MM.1S (cell line): ENCODE measurements at regions not wholly inside any gene's neighbourhood (a gene's known extent, or its start where the extent isn't known, plus 50 kb on each side); places are given as distances from the start of the nearest gene placed in this dataset.

Experiments
- DNase-seq: peaks from one replicate; pipeline ENCODE4 v3.0.0-alpha.2; 2015
- H2AFZ ChIP-seq: fragments of 300-600 bp; sonication (generic); 2 replicates; pipeline ENCODE4 v1.6.0; 2016; ENCODE audit warnings: antibody characterized with exemption, low read length
- H3F3A ChIP-seq: fragments of 300-600 bp; sonication (generic); 2 replicates; pipeline ENCODE4 v1.6.1; 2016; ENCODE audit warnings: mild to moderate bottlenecking, antibody characterized with exemption, low read length, moderate library complexity, mixed read lengths; ENCODE audit not compliant: insufficient read depth
- H3K27ac ChIP-seq: fragments of 300-600 bp; sonication (generic); 2 replicates; pipeline ENCODE4 v1.5.1; 2016; ENCODE audit warnings: mild to moderate bottlenecking, low read length
- H3K27me3 ChIP-seq: fragments of 300-600 bp; sonication (generic); replicated peaks from 2 replicates; pipeline ENCODE4 v1.6.0; 2016; ENCODE audit warnings: low read length; ENCODE audit not compliant: insufficient read depth
- H3K36me3 ChIP-seq: fragments of 300-600 bp; sonication (generic); replicated peaks from 2 replicates; pipeline ENCODE4 v1.6.1; 2016; ENCODE audit warnings: mild to moderate bottlenecking, low read length, mixed read lengths; ENCODE audit not compliant: insufficient read depth
- H3K4me1 ChIP-seq: fragments of 300-600 bp; sonication (generic); 2 replicates; pipeline ENCODE4 v1.6.1; 2016; ENCODE audit warnings: low read length, mixed read lengths
- H3K4me2 ChIP-seq: fragments of 300-600 bp; sonication (generic); 2 replicates; pipeline ENCODE4 v1.6.0; 2016; ENCODE audit warnings: low read depth, low read length
- H3K4me3 ChIP-seq: fragments of 300-600 bp; sonication (generic); 2 replicates; pipeline ENCODE4 v1.5.1; 2016; ENCODE audit warnings: low read length, mixed read lengths
- H3K79me2 ChIP-seq: fragments of 300-600 bp; sonication (generic); 2 replicates; pipeline ENCODE4 v1.6.1; 2016; ENCODE audit warnings: mixed run types, low read length, mixed read lengths
- H3K9ac ChIP-seq: fragments of 300-600 bp; sonication (generic); 2 replicates; pipeline ENCODE4 v1.6.1; 2016; ENCODE audit warnings: low read length, mixed read lengths
- H3K9me2 ChIP-seq: fragments of 300-600 bp; sonication (generic); replicated peaks from 2 replicates; pipeline ENCODE4 v1.6.1; 2016; ENCODE audit warnings: mild to moderate bottlenecking, low read length, mixed read lengths; ENCODE audit not compliant: insufficient read depth
- H3K9me3 ChIP-seq: fragments of 300-600 bp; sonication (generic); replicated peaks from 2 replicates; pipeline ENCODE4 v1.6.1; 2016; ENCODE audit warnings: mild to moderate bottlenecking, low read length, mixed read lengths; ENCODE audit not compliant: insufficient read depth
- H4K20me1 ChIP-seq: fragments of 300-600 bp; sonication (generic); 2 replicates; pipeline ENCODE4 v1.6.1; 2016; ENCODE audit warnings: mild to moderate bottlenecking, low read length, moderate library complexity, mixed read lengths; ENCODE audit not compliant: insufficient read depth
- CTCF ChIP-seq: fragments of 300-600 bp; sonication (generic); IDR thresholded peaks from 2 replicates; pipeline ENCODE4 v1.5.1; 2016; ENCODE audit warnings: antibody characterized with exemption, low read length, mixed read lengths
- EZH2 ChIP-seq: fragments of 300-600 bp; sonication (generic); optimal IDR thresholded peaks from 2 replicates; pipeline ENCODE3; 2017; ENCODE audit warnings: low read depth, mild to moderate bottlenecking, antibody characterized with exemption, low read length, mixed read lengths
- EZH2phosphoT487 ChIP-seq: fragments of 300-600 bp; sonication (generic); IDR thresholded peaks from 2 replicates; pipeline ENCODE4 v1.6.1; 2018; ENCODE audit warnings: antibody characterized with exemption, low read length

GRCh38 chr10:9621216-9621615, 1396.5 kb upstream of the CELF2 start:
- Histone ChIP-seq H3K27ac (no peak overlapping the region), H3K36me3 (no peaks in the 10 kb centered on the region), H4K20me1 (no peaks in the 10 kb centered on the region), H3K79me2 (no peaks in the 10 kb centered on the region), H3K4me3 (no peak overlapping the region), H3K4me2 (no peak overlapping the region), H3K9me2 (no peaks in the 10 kb centered on the region), H3K27me3 (no peaks in the 10 kb centered on the region), H3F3A (no peaks in the 10 kb centered on the region), H3K4me1 (no peaks in the 10 kb centered on the region), H2AFZ (no peak overlapping the region), H3K9ac (no peak overlapping the region), H3K9me3 (no peaks in the 10 kb centered on the region)
- TF ChIP-seq EZH2phosphoT487 (no peak), EZH2 (no peak), CTCF (no peak)
- DNase-seq, result no peak

DNA sequence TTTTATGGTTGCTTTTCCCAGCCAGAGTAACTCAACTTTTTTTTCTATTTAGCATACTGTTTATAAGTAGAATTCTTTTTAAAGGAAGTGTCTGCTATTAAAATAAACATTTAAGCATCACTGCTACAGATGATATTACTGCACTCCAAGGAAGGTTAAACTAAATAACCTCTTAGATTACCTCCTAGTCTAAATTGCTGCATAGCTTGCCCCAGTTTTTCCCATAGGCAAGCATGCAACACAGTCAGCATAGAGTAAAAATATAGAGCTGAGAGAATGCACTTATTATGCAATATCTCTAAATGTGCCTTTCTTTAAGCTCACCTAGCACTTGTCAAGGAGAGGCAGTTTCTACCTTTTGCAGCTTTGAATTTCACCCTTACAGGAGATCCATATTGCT, 1392.4 kb upstream of the CELF2 start:
- Histone ChIP-seq H4K20me1 (no peaks in the 10 kb centered on the region), H3K27me3 (no peaks in the 10 kb centered on the region), H3K4me1 (no peaks in the 10 kb centered on the region), H2AFZ (no peak overlapping the region), H3K9ac (no peak overlapping the region), H3K9me2 (no peaks in the 10 kb centered on the region), H3K4me2 (no peak overlapping the region), H3K36me3 (no peaks in the 10 kb centered on the region), H3K79me2 (no peaks in the 10 kb centered on the region), H3F3A (no peaks in the 10 kb centered on the region), H3K9me3 (no peaks in the 10 kb centered on the region), H3K4me3 (no peak overlapping the region), H3K27ac (no peak overlapping the region)
- no peak for DNase-seq
- no peak for TF ChIP-seq EZH2phosphoT487
- no peak for TF ChIP-seq EZH2
- no peak for TF ChIP-seq CTCF

- H3K9me2 ChIP-seq, result no peaks in the 10 kb centered on the region
- H3K27me3 ChIP-seq, result no peaks in the 10 kb centered on the region
- no peak overlapping the region for H3K9ac ChIP-seq
- no peaks in the 10 kb centered on the region for H3K36me3 ChIP-seq
- H3F3A ChIP-seq, result no peaks in the 10 kb centered on the region
- H3K4me3 ChIP-seq, result no peak overlapping the region
- no peak overlapping the region for H2AFZ ChIP-seq
- H4K20me1 ChIP-seq, result no peaks in the 10 kb centered on the region
- TF ChIP-seq EZH2phosphoT487 (no peak), EZH2 (no peak), CTCF (no peak)
- no peak overlapping the region for H3K4me2 ChIP-seq
- no peaks in the 10 kb centered on the region for H3K9me3 ChIP-seq
- H3K79me2 ChIP-seq, result no peaks in the 10 kb centered on the region
- DNase-seq, result no peak
- no peaks in the 10 kb centered on the region for H3K4me1 ChIP-seq
- H3K27ac ChIP-seq, result no peak overlapping the region
Observed at GRCh38 chr10:9634466-9634865, 1383.2 kb upstream of the CELF2 start.
